ENCODE measurements at regions not wholly inside any gene's neighbourhood (a gene's known extent, or its start where the extent isn't known, plus 50 kb on each side); places are given as distances from the start of the nearest gene placed in this dataset.

DNA sequence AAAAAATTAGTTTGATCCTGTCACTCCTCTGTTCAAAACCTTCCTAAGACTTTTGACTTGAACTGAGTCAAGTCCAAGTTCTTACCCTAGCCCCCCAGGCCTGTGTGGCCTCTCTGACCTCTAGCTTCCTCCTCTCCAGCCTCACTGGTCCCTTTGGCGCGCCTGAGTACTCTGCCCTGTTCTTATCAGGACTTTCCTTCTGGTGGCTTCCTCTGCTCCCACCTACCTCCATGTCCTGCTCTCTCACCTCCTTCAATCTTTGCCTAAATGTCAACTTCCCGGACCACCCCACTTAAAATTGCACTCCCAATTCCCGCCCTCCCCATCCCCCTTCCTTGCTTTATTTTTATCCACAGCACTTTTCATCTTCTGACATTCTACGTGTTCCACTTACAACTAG is 526.1 kb upstream of the KLF4 start:
- TF ChIP-seq, protein P1, sequence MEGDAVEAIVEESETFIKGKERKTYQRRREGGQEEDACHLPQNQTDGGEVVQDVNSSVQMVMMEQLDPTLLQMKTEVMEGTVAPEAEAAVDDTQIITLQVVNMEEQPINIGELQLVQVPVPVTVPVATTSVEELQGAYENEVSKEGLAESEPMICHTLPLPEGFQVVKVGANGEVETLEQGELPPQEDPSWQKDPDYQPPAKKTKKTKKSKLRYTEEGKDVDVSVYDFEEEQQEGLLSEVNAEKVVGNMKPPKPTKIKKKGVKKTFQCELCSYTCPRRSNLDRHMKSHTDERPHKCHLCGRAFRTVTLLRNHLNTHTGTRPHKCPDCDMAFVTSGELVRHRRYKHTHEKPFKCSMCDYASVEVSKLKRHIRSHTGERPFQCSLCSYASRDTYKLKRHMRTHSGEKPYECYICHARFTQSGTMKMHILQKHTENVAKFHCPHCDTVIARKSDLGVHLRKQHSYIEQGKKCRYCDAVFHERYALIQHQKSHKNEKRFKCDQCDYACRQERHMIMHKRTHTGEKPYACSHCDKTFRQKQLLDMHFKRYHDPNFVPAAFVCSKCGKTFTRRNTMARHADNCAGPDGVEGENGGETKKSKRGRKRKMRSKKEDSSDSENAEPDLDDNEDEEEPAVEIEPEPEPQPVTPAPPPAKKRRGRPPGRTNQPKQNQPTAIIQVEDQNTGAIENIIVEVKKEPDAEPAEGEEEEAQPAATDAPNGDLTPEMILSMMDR (IDR thresholded peaks at IDR 0.05), result no peak
- TF ChIP-seq POLR2A (IDR thresholded peaks at IDR 0.05), result no peak
- Histone ChIP-seq H3K4me3 (no peak overlapping the region), H3K27ac (no peak overlapping the region), H3K4me1 (peaks cover 0 to 25% (median 6%) of the 10 kb centered on the region in 3 donors), H3K36me3 (no peaks in the 10 kb centered on the region), H3K9me3 (no peaks in the 10 kb centered on the region), H3K27me3 (no peaks in the 10 kb centered on the region)
- 88 to 94% methylated on average over 5 of the region's 5 CpGs for WGBS, 2 donors
- intact Hi-C loops (cut with DNase I), result no loop called here
- no peak for DNase-seq

- 75 to 98% methylated on average over 2 of the region's 2 CpGs for WGBS, 2 donors
- no peak for TF ChIP-seq POLR2A (IDR thresholded peaks at IDR 0.05)
- TF ChIP-seq, protein P1 (IDR thresholded peaks at IDR 0.05), result no peak
- H3K36me3 ChIP-seq, result no peaks in the 10 kb centered on the region
- no peak overlapping the region for H3K27ac ChIP-seq
- H3K4me3 ChIP-seq, result no peak overlapping the region
- no peak for DNase-seq
- intact Hi-C loops (cut with DNase I), result no loop called here
- H3K4me1 ChIP-seq, result peaks cover 0 to 21% (median 6%) of the 10 kb centered on the region in 3 donors
- H3K27me3 ChIP-seq, result no peaks in the 10 kb centered on the region
- no peaks in the 10 kb centered on the region for H3K9me3 ChIP-seq
Observed at GRCh38 chr9:108014353-108014752, 524.8 kb upstream of the KLF4 start.

DNA sequence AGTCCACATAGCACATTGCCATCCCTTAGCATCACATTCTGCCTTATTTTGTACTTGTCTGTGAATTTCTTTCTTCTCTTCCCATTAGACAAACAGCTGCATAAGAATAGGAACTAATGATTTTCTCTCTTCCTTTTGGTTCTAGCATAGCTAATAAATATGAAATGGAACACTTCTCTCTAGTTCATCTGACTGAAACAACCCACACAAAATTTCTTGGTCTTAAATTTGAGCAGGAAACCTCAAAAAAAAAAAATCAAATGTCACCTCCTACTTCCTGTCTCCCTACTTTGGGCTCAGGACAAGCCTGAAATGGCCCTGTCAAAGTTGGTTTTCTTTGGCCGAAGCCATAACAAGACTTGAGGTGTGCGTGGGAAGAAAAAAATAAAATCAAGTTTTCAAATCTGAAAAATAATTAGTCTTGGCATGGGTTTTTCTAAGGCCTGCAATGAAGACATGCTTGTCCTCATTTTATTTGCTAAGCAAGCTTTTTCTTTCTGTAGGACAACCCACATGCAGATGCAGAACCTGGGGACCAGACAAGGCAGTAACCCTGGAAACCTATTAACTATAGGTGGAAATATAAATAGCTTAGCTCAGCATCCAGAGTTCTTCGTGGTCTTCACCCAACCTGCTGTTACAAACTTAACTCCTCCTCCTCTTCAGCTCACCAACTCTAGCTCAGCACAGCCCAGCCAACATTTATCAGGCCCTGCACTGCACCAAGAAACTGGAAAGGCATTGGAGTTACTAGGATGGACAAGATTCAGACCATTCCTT is 523.5 kb upstream of the KLF4 start:
- peaks cover 0 to 17% (median 3%) of the 10 kb centered on the region in 3 donors for H3K4me1 ChIP-seq
- H3K4me3 ChIP-seq, result no peak overlapping the region
- TF ChIP-seq, protein P1 (IDR thresholded peaks at IDR 0.05), result no peak
- no peak for TF ChIP-seq POLR2A (IDR thresholded peaks at IDR 0.05)
- WGBS, 2 donors, result 47 to 79% methylated on average over 2 to 3 of the region's 3 CpGs
- intact Hi-C loops (cut with DNase I), result no loop called here
- no peak for DNase-seq
- H3K27me3 ChIP-seq, result no peaks in the 10 kb centered on the region
- no peaks in the 10 kb centered on the region for H3K9me3 ChIP-seq
- no peak overlapping the region for H3K27ac ChIP-seq
- no peaks in the 10 kb centered on the region for H3K36me3 ChIP-seq

DNA sequence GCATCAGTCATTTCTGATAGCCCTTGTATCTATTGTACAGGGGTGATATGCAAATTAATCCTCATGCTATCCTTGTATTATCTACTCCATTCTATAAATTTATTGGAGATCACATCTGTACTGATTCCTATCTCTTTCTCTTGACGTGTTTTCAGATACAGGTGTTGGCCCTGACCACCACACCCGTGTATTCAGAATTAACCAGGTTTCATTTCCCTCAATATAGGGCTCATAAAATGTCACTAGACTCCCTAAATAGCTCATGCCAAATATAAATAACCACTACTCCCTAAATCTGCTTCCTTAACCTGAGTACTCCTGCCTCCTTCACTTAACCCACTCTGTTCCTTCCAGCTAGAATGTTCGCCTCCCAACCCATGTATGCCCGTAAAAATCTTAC is 522.8 kb upstream of the KLF4 start:
- Histone ChIP-seq H3K27me3 (no peaks in the 10 kb centered on the region), H3K9me3 (no peaks in the 10 kb centered on the region), H3K27ac (no peak overlapping the region), H3K4me1 (peaks cover 0 to 10% (median 0%) of the 10 kb centered on the region in 3 donors), H3K36me3 (no peaks in the 10 kb centered on the region), H3K4me3 (no peak overlapping the region)
- no peak for TF ChIP-seq POLR2A (IDR thresholded peaks at IDR 0.05)
- TF ChIP-seq, protein P1 (IDR thresholded peaks at IDR 0.05), result no peak
- WGBS, 2 donors, result 88 to 95% methylated on average over 4 of the region's 4 CpGs
- DNase-seq, result no peak
- intact Hi-C loops (cut with DNase I), result no loop called here

DNA sequence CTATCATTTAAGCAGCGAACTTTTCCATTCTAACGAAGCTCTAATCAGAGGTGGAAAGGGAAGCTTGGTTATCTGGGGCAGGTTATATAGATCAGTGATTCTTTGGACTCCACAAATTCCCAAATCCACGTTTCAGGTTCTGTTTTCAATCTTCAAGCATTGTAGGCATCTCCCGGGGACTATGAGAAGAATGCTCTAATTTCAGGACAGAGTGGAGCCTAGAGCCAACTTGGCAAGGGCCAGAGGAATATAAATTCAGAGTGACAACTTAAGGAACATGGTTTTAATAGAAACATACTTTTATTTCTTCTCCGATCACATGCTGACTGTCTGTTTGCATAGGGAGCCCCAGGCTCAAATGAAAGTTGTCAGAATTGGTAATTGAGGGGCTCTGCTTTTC is 514.0 kb upstream of the KLF4 start:
- H3K4me3 ChIP-seq, result no peak overlapping the region
- DNase-seq, result no peak
- intact Hi-C loops (cut with DNase I), result no loop called here

More for the DNA sequence above, 514.0 kb upstream of the KLF4 start:
- 62 to 77% methylated on average over 5 of the region's 5 CpGs for WGBS, 2 donors
- no peaks in the 10 kb centered on the region for H3K27me3 ChIP-seq
- TF ChIP-seq POLR2A (IDR thresholded peaks at IDR 0.05), result no peak
- TF ChIP-seq, protein P1 (IDR thresholded peaks at IDR 0.05), result no peak
- no peaks in the 10 kb centered on the region for H3K9me3 ChIP-seq
- H3K4me1 ChIP-seq, result peaks cover 0 to 15% (median 0%) of the 10 kb centered on the region in 3 donors
- no peaks in the 10 kb centered on the region for H3K36me3 ChIP-seq
- H3K27ac ChIP-seq, result no peak overlapping the region
